IMR-90 (cell line): ENCODE measurements at regions not wholly inside any gene's neighbourhood (a gene's known extent, or its start where the extent isn't known, plus 50 kb on each side); places are given as distances from the start of the nearest gene placed in this dataset.

Source experiments
- ATAC-seq: fragments of 200-7000 bp; cut with Tn5 transposase; 2 replicates; pipeline ENCODE4 v1.9.1; 2020; ENCODE audit warnings: low read depth, mild to moderate bottlenecking, moderate library complexity
- BruUV-seq: library from RNA; stranded (reverse); fragments of 400-500 nt; replicated peaks from 2 replicates; lab custom pipeline; 2021; lab: Mats Ljungman, UMichigan
- CTCF ChIA-PET: fragments of 300-600 bp; formaldehyde crosslinking; extraction: SDS; loops from one replicate; lab custom pipeline; 2021; ENCODE audit warnings: antibody characterized with exemption; lab: Yijun Ruan, JAX
- POLR2A ChIA-PET: fragments of 300-600 bp; sonication (Branson Sonifier 250); formaldehyde crosslinking; loops from one replicate; lab custom pipeline; 2022; ENCODE audit warnings: antibody characterized with exemption; ENCODE audit not compliant: unreplicated experiment; lab: Charles Lee
- DNase-seq: peaks from one replicate; pipeline ENCODE4 v3.0.0; 2013
- H2AFZ ChIP-seq: replicated peaks from 2 replicates; pipeline ENCODE3; 2013; ENCODE audit warnings: low read length, mild to moderate bottlenecking; ENCODE audit not compliant: poor library complexity
- H2AK5ac ChIP-seq: 2 replicates; pipeline ENCODE4 v1.6.1; 2013; ENCODE audit warnings: low read depth, low read length, inconsistent platforms
- H2AK9ac ChIP-seq: replicated peaks from 2 replicates; pipeline ENCODE3; 2013; ENCODE audit warnings: mild to moderate bottlenecking, low read depth, low read length, moderate library complexity; ENCODE audit not compliant: poor library complexity
- H2BK120ac ChIP-seq: 2 replicates; pipeline ENCODE4 v1.6.1; 2013; ENCODE audit warnings: low read depth, low read length, inconsistent platforms
- H2BK15ac ChIP-seq: 3 replicates; pipeline ENCODE4 v1.6.1; 2013; ENCODE audit warnings: low read depth, low read length, inconsistent platforms
- H2BK20ac ChIP-seq: 2 replicates; pipeline ENCODE4 v1.6.1; 2013; ENCODE audit warnings: low read depth, mild to moderate bottlenecking, inconsistent platforms, low read length, moderate library complexity
- H2BK5ac ChIP-seq: 2 replicates; pipeline ENCODE4 v1.6.1; 2013; ENCODE audit warnings: mild to moderate bottlenecking, low read depth, low read length, inconsistent platforms; ENCODE audit not compliant: poor library complexity, severe bottlenecking
- H3K14ac ChIP-seq: replicated peaks from 2 replicates; pipeline ENCODE4 v1.6.1; 2013; ENCODE audit warnings: low read depth, low read length, inconsistent platforms
- H3K18ac ChIP-seq: 2 replicates; pipeline ENCODE4 v1.6.1; 2013; ENCODE audit warnings: low read depth, low read length, control low read depth
- H3K23ac ChIP-seq: 2 replicates; pipeline ENCODE4 v1.6.1; 2013; ENCODE audit warnings: low read depth, low read length, inconsistent platforms
- H3K27ac ChIP-seq: 2 replicates; pipeline ENCODE4 v1.5.1; 2013; ENCODE audit warnings: mild to moderate bottlenecking, control low read depth, low read length; ENCODE audit not compliant: insufficient read depth
- H3K27me3 ChIP-seq: 2 replicates; pipeline ENCODE4 v1.6.1; 2013; ENCODE audit warnings: low read length; ENCODE audit not compliant: control insufficient read depth, insufficient read depth
- H3K36me3 ChIP-seq: 2 replicates; pipeline ENCODE4 v1.6.1; 2013; ENCODE audit warnings: low read length, mixed read lengths; ENCODE audit not compliant: control insufficient read depth, insufficient read depth
- H3K4ac ChIP-seq: 2 replicates; pipeline ENCODE4 v1.6.1; 2013; ENCODE audit warnings: low read depth, low read length, inconsistent platforms
- H3K4me1 ChIP-seq: 2 replicates; pipeline ENCODE4 v1.6.1; 2013; ENCODE audit warnings: low read length, mixed read lengths; ENCODE audit not compliant: control insufficient read depth, insufficient read depth
- H3K4me2 ChIP-seq: 2 replicates; pipeline ENCODE4 v1.6.1; 2013; ENCODE audit warnings: low read depth, mild to moderate bottlenecking, control low read depth, low read length, moderate library complexity
- H3K4me3 ChIP-seq: 2 replicates; pipeline ENCODE4 v1.5.1; 2013; ENCODE audit warnings: low read depth, mild to moderate bottlenecking, control low read depth, low read length, moderate library complexity; ENCODE audit not compliant: insufficient read depth
- H3K56ac ChIP-seq: 2 replicates; pipeline ENCODE4 v1.6.1; 2013; ENCODE audit warnings: low read length, inconsistent platforms; ENCODE audit not compliant: insufficient read depth; ENCODE audit errors: extremely low read depth
- H3K79me1 ChIP-seq, 2 experiments: 2 replicates each; pipeline ENCODE4 v1.6.1; 2013; ENCODE audit warnings: low read length in 2 of 2, inconsistent platforms in 1 of 2, low read depth in 1 of 2
- H3K9ac ChIP-seq: 2 replicates; pipeline ENCODE4 v1.6.1; 2013; ENCODE audit warnings: low read depth, low read length, control low read depth
- H3K9me1 ChIP-seq: 2 replicates; pipeline ENCODE4 v1.6.1; 2013; ENCODE audit warnings: low read length, inconsistent platforms; ENCODE audit not compliant: insufficient read depth
- H3K9me3 ChIP-seq: 2 replicates; pipeline ENCODE4 v1.6.1; 2013; ENCODE audit warnings: low read length; ENCODE audit not compliant: control insufficient read depth, insufficient read depth
- H4K20me1 ChIP-seq: 2 replicates; pipeline ENCODE4 v1.6.1; 2013; ENCODE audit warnings: low read length, inconsistent platforms; ENCODE audit not compliant: insufficient read depth
- H4K5ac ChIP-seq: 2 replicates; pipeline ENCODE4 v1.6.1; 2013; ENCODE audit warnings: mild to moderate bottlenecking, low read depth, low read length, control low read depth
- H4K8ac ChIP-seq, 2 experiments: 2 replicates each; pipeline ENCODE4 v1.6.1; 2013; ENCODE audit warnings: low read depth in 2 of 2, low read length in 2 of 2, control low read depth in 1 of 2, inconsistent platforms in 1 of 2
- H4K91ac ChIP-seq: 2 replicates; pipeline ENCODE4 v1.6.1; 2013; ENCODE audit warnings: low read depth, low read length, inconsistent platforms; ENCODE audit not compliant: insufficient read depth
- BHLHE40 ChIP-seq: fragments of 150-350 bp; IDR thresholded peaks from 2 replicates; pipeline ENCODE4 v1.6.1; 2016; ENCODE audit warnings: mild to moderate bottlenecking, low read depth, low read length
- CHD1 ChIP-seq: IDR thresholded peaks from 2 replicates; pipeline ENCODE4 v1.6.1; 2012; ENCODE audit warnings: low read depth, low read length, improper control_type of control experiment
- MAFK ChIP-seq: IDR thresholded peaks from 2 replicates; pipeline ENCODE4 v1.6.1; 2012; ENCODE audit warnings: low read depth, low read length, improper control_type of control experiment
- MAZ ChIP-seq: IDR thresholded peaks from 2 replicates; pipeline ENCODE4 v1.6.1; 2012; ENCODE audit warnings: low read depth, mild to moderate bottlenecking, low read length, improper control_type of control experiment, moderate library complexity, borderline replicate concordance
- NFE2L2 ChIP-seq: fragments of 150-350 bp; IDR thresholded peaks from 2 replicates; pipeline ENCODE4 v1.6.1; 2016; ENCODE audit warnings: low read depth, mild to moderate bottlenecking, low read length
- POLR2A ChIP-seq: IDR thresholded peaks from 2 replicates; pipeline ENCODE4 v1.6.1; 2012; ENCODE audit warnings: mild to moderate bottlenecking, low read depth, low read length
- WGBS, 2 experiments: methylation state at CpG; one replicate each; pipeline versions ENCODE4 v1.1.5 to v1.1.7; 2013; ENCODE audit warnings: missing lambda C conversion rate in 2 of 2; ENCODE audit not compliant: insufficient read length in 1 of 2; ENCODE audit errors: extremely low coverage in 2 of 2; 5-methylcytosine and 5-hydroxymethylcytosine counted together
- dilution Hi-C: fragments of 300-500 bp; cut with HindIII; formaldehyde crosslinking; loops from one replicate; pipeline ENCODE4 v1.14.3; 2018; ENCODE audit warnings: low sequenced_read_pairs; ENCODE audit not compliant: unreplicated experiment
- in situ Hi-C: fragments of 300-500 bp; cut with MboI; formaldehyde crosslinking; loops from 3 replicates; pipeline ENCODE4 v1.14.3; 2019; ENCODE audit warnings: low sequenced_read_pairs, inconsistent platforms, mixed read lengths
- intact Hi-C: fragments of 100-400 bp; cut with micrococcal nuclease; formaldehyde crosslinking; loops from 2 replicates; pipeline ENCODE4 v1.10.0; 2022

- dilution Hi-C loops, result no loop called here
- TF ChIP-seq MAFK, result no peak
- no peak for TF ChIP-seq NFE2L2
- TF ChIP-seq CHD1, result no peak
- no peak for TF ChIP-seq MAZ
- TF ChIP-seq POLR2A, result no peak
- TF ChIP-seq BHLHE40, result no peak
- H4K91ac ChIP-seq, result no peak overlapping the region
- in situ Hi-C loops, result no loop called here
- H3K27ac ChIP-seq, result no peak overlapping the region
- no peak overlapping the region for H3K18ac ChIP-seq
- H4K8ac ChIP-seq, result no peak overlapping the region
- no peak overlapping the region for H3K9ac ChIP-seq
- no peak overlapping the region for H2AK9ac ChIP-seq
- DNase-seq, result no peak
- no peak overlapping the region for H2BK15ac ChIP-seq
- no peak overlapping the region for H3K4me2 ChIP-seq
- ChIA-PET POLR2A (no interaction called here), CTCF (no interaction called here)
- ATAC-seq, result no peak
- H2AFZ ChIP-seq, result no peak overlapping the region
- H3K36me3 ChIP-seq, result no peaks in the 10 kb centered on the region
- H3K79me1 ChIP-seq, result no peaks in the 10 kb centered on the region
- no peak overlapping the region for H2BK120ac ChIP-seq
- WGBS, 2 experiments, result no CpG with 5 or more reads among the region's 2 CpGs
- no peaks in the 10 kb centered on the region for H4K20me1 ChIP-seq
- no peak overlapping the region for H3K23ac ChIP-seq
- no peak overlapping the region for H2AK5ac ChIP-seq
- H4K5ac ChIP-seq, result no peak overlapping the region
- no peak overlapping the region for H2BK20ac ChIP-seq
- no TSS peak for BruUV-seq
- H3K4ac ChIP-seq, result no peak overlapping the region
- no peak overlapping the region for H2BK5ac ChIP-seq
- peaks cover 2% of the 10 kb centered on the region for H3K27me3 ChIP-seq
- no peak overlapping the region for H3K56ac ChIP-seq
- H3K4me3 ChIP-seq, result no peak overlapping the region
- no peaks in the 10 kb centered on the region for H3K9me1 ChIP-seq
- H3K9me3 ChIP-seq, result no peaks in the 10 kb centered on the region
- H3K14ac ChIP-seq, result no peak overlapping the region
- no peaks in the 10 kb centered on the region for H3K4me1 ChIP-seq
- intact Hi-C loops, result no loop called here
These were observed 89.9 kb upstream of the MYLIP start for GRCh38 chr6:16038938-16039337.
